RWPE1 (cell line): ENCODE measurements at regions not wholly inside any gene's neighbourhood (a gene's known extent, or its start where the extent isn't known, plus 50 kb on each side); places are given as distances from the start of the nearest gene placed in this dataset.

ENCODE experiments used
- CTCF ChIA-PET: fragments of 350-600 bp; sonication (Branson Sonifier 250); formaldehyde crosslinking; extraction: SDS; loops from one replicate; lab custom pipeline; 2021; lab: Yijun Ruan, JAX
- POLR2A ChIA-PET: fragments of 400-600 bp; formaldehyde crosslinking; extraction: SDS; loops from one replicate; lab custom pipeline; 2020; ENCODE audit warnings: antibody characterized with exemption; ENCODE audit not compliant: low non-redundant PET; lab: Yijun Ruan, JAX
- DNase-seq: peaks from one replicate; pipeline ENCODE4 v3.0.0; 2012; ENCODE audit warnings: low spot score
- H3K27ac ChIP-seq: fragments of 450-650 bp; 2 replicates; pipeline ENCODE4 v1.5.1; 2017
- CTCF ChIP-seq: fragments of 450-650 bp; conservative IDR thresholded peaks from 2 replicates; pipeline ENCODE4 v1.5.1; 2017; ENCODE audit warnings: low read depth, mild to moderate bottlenecking

DNA sequence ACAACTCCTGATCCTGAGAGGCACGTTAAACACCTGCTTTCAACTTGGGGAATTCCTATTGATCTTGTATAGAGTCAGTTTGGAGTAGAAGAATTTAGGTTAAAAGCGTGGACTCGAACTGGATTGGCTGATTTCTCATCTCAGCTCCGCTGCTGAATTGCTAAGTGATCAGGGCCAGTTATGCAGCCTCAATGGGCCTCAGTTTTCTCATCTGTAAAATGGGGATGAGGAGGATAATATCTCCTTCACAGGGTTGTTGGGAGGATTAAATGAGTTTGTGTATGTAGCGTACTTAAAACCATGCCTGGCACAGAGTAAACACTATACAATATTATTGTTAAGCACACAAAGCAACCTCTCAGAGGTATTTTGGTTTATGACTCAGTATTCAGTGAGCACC is 53.2 kb upstream of the HEPHL1 start:
- H3K27ac ChIP-seq = no peak overlapping the region
- CTCF ChIA-PET = interaction anchor here (0.7 kb wide), 2 partner anchors 72 to 76 kb away, joined by 3 read pairs; no protein-coding TSS in a partner anchor
- no peak for TF ChIP-seq CTCF
- no peak for DNase-seq
- POLR2A ChIA-PET = no interaction called here

- POLR2A ChIA-PET = no interaction called here
- CTCF ChIA-PET = no interaction called here
These were observed 50.9 kb upstream of the HEPHL1 start for GRCh38 chr11:93969925-93970922.

More at GRCh38 chr11:93969925-93970922, 50.9 kb upstream of the HEPHL1 start:
- DNase-seq = no peak
- no peak overlapping the region for H3K27ac ChIP-seq
- TF ChIP-seq CTCF = no peak
